ENCODE measurements at regions not wholly inside any gene's neighbourhood (a gene's known extent, or its start where the extent isn't known, plus 50 kb on each side); places are given as distances from the start of the nearest gene placed in this dataset.

DNA sequence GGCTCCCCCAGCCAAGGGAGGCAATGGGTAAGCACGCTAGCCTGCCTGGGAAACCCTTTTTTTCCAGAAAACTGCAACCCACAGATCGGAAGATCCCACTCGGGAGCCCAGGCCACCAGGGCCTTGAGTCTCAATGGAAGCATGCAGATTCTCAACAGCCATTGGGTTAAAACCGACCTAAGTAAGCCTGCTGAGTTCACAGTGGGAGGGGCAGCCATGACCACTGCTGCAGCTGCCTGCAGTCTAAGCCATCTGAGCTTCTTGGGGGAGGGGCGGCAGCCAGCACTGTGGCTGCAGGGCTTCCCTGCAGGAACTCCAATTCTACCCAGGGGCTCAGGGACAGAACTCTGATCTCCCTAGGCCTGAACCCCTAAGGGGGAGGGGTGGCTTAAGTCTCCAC is 82.0 kb downstream of the DPPA2 start:
- peaks cover 13% of the 10 kb centered on the region; the same call in 1 of the 2 replicates for H3K9me3 ChIP-seq (ENCODE audit: insufficient read depth, low read length)
- no peak overlapping the region for H3K9ac ChIP-seq (ENCODE audit: insufficient read length, low read depth)
- no peaks in the 10 kb centered on the region for H3K36me3 ChIP-seq (ENCODE audit: insufficient read depth, insufficient read length, low read length)
- peak; percentile 66 for DNase-seq (ENCODE audit: low read depth, low spot score)
- peaks cover 5% of the 10 kb centered on the region for H3K4me1 ChIP-seq (ENCODE audit: insufficient read depth, insufficient read length)
- TF ChIP-seq SUZ12 (IDR thresholded peaks at IDR 0.05; ENCODE audit: extremely low read depth, insufficient read depth, insufficient read length): no peak
- no peak for TF ChIP-seq YY1 (IDR thresholded peaks at IDR 0.05; ENCODE audit: insufficient read depth, insufficient read length)
- TF ChIP-seq ZNF274 (IDR thresholded peaks at IDR 0.05; ENCODE audit: low read depth, low read length): no peak
- H3K4me3 ChIP-seq (ENCODE audit: insufficient read length, low read depth): no peak overlapping the region
- H3K27me3 ChIP-seq (ENCODE audit: insufficient read depth, insufficient read length): no peaks in the 10 kb centered on the region

DNA sequence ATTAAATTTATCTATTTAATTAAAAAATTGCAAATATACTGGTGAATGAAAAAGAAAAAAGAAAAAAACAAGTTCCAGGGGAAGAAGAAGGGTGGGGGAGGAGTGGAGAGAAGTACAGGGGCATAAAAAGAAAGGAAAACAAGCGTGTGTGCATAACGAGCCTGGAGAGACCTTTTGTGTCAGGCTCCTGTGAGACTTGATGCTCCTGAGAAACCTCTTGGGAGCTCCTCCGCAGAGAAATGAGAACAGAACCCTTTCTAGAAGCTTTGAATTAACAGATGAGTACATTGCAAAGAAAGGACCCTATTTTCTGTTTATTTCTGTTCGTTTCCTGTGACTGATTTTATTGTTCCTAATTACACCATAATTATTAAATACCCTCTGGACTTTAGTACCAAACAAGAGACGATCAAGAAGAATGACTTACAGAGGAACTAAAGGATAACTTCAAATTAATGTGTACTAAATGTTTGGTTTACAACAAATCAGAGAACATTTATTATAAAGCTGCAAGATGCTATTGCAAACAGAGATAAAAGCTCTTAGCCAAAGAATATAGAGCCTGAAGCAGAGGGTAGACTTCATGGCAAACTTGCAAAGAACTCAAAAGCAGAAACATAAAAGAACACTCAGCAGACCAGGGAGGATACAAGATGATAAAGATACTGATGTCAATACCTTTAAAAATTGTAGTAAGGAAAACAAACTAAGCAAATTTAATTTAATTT is 74.7 kb downstream of the DPPA2 start:
- H3K36me3 ChIP-seq (ENCODE audit: insufficient read depth, insufficient read length, low read length): no peaks in the 10 kb centered on the region
- no peaks in the 10 kb centered on the region for H3K9me3 ChIP-seq (ENCODE audit: insufficient read depth, low read length)
- peak; percentile 39 for DNase-seq (ENCODE audit: low read depth, low spot score)
- H3K9ac ChIP-seq (ENCODE audit: insufficient read length, low read depth): no peak overlapping the region
- H3K27me3 ChIP-seq (ENCODE audit: insufficient read depth, insufficient read length): no peaks in the 10 kb centered on the region
- TF ChIP-seq SUZ12 (IDR thresholded peaks at IDR 0.05; ENCODE audit: extremely low read depth, insufficient read depth, insufficient read length): no peak
- TF ChIP-seq YY1 (IDR thresholded peaks at IDR 0.05; ENCODE audit: insufficient read depth, insufficient read length): no peak
- no peak for TF ChIP-seq ZNF274 (IDR thresholded peaks at IDR 0.05; ENCODE audit: low read depth, low read length)
- no peak overlapping the region for H3K4me3 ChIP-seq (ENCODE audit: insufficient read length, low read depth)
- H3K4me1 ChIP-seq (ENCODE audit: insufficient read depth, insufficient read length): no peaks in the 10 kb centered on the region

DNA sequence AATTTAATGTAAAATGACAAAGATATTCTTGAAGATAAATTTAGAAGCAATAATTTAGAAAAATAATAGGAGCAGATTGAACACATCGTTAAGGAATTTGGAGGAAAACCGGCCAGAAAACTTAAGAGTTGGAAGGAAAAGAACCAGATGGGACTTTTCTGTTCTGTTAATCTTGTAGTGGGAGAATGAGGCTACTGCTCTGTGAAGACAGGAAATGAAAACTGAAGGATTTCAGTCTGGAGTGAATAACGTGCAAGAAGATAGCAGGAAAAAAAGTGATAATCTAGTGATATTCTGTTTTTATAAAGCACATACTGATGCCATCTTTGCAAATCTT is 74.2 kb downstream of the DPPA2 start:
- no peak overlapping the region for H3K9ac ChIP-seq (ENCODE audit: insufficient read length, low read depth)
- no peaks in the 10 kb centered on the region for H3K36me3 ChIP-seq (ENCODE audit: insufficient read depth, insufficient read length, low read length)
- no peaks in the 10 kb centered on the region for H3K4me1 ChIP-seq (ENCODE audit: insufficient read depth, insufficient read length)
- no peaks in the 10 kb centered on the region for H3K27me3 ChIP-seq (ENCODE audit: insufficient read depth, insufficient read length)
- no peak for DNase-seq (ENCODE audit: low read depth, low spot score)
- no peak overlapping the region for H3K4me3 ChIP-seq (ENCODE audit: insufficient read length, low read depth)
- TF ChIP-seq ZNF274 (IDR thresholded peaks at IDR 0.05; ENCODE audit: low read depth, low read length): no peak
- no peak for TF ChIP-seq YY1 (IDR thresholded peaks at IDR 0.05; ENCODE audit: insufficient read depth, insufficient read length)
- no peak for TF ChIP-seq SUZ12 (IDR thresholded peaks at IDR 0.05; ENCODE audit: extremely low read depth, insufficient read depth, insufficient read length)
- no peaks in the 10 kb centered on the region for H3K9me3 ChIP-seq (ENCODE audit: insufficient read depth, low read length)
